Fibroblast of the aortic adventitia (primary cell): ENCODE measurements at regions not wholly inside any gene's neighbourhood (a gene's known extent, or its start where the extent isn't known, plus 50 kb on each side); places are given as distances from the start of the nearest gene placed in this dataset.

Experiments used
- DNase-seq: peaks from one replicate; pipeline ENCODE4 v3.0.0-alpha.2; 2010; ENCODE audit warnings: low read depth
- H3K4me3 ChIP-seq: 2 replicates; pipeline ENCODE4 v1.5.1; 2011; ENCODE audit warnings: low read depth, mild to moderate bottlenecking, control low read depth, low read length, moderate library complexity
- TF ChIP-seq, protein P1 (sequence below): IDR thresholded peaks from 2 replicates; pipeline ENCODE4 v1.5.1; 2011; ENCODE audit warnings: mild to moderate bottlenecking, low read length, control low read depth, inconsistent platforms; ENCODE audit not compliant: insufficient read depth

DNA sequence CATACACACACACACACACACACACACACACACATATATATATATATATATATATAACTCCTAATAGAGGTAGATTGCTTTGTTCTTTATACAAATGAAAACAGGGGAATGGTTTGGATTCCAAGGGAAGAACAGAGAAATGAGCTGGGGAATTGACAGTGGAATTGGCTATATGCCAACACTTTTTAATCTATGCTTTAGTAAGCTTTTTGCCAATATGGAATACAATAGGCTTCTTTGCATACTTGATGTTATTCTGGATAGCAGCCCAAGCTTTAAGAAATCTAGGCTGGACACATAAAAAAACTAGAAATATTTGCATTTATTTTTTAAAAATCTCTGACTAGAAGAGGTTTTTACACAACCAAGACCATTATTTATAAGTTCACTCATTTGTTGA lies 334.2 kb upstream of the MDFIC2 start:
- H3K4me3 ChIP-seq = no peak overlapping the region
- TF ChIP-seq, protein P1, sequence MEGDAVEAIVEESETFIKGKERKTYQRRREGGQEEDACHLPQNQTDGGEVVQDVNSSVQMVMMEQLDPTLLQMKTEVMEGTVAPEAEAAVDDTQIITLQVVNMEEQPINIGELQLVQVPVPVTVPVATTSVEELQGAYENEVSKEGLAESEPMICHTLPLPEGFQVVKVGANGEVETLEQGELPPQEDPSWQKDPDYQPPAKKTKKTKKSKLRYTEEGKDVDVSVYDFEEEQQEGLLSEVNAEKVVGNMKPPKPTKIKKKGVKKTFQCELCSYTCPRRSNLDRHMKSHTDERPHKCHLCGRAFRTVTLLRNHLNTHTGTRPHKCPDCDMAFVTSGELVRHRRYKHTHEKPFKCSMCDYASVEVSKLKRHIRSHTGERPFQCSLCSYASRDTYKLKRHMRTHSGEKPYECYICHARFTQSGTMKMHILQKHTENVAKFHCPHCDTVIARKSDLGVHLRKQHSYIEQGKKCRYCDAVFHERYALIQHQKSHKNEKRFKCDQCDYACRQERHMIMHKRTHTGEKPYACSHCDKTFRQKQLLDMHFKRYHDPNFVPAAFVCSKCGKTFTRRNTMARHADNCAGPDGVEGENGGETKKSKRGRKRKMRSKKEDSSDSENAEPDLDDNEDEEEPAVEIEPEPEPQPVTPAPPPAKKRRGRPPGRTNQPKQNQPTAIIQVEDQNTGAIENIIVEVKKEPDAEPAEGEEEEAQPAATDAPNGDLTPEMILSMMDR = no peak
- DNase-seq = peak; percentile 0

DNA sequence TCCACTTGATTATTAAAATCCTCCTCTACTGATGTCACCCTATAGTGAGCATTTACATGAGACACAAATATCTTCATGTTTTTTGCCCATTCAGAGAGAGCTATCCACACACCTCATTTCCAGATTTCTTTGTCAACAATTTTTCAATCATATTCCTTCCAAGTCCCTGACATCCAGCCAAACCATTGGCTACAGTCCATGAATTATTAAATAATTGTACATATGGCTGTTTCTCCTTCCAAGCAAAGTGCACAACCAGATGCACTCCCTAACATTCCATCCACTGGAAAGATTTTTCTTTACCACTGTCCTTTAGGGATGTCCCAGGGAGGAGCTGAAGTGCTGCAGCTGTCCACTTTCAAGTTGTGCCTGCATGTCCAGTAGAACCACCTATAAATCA lies 328.0 kb upstream of the MDFIC2 start:
- H3K4me3 ChIP-seq = no peak overlapping the region
- no peak for DNase-seq
- TF ChIP-seq, protein P1 = no peak

DNA sequence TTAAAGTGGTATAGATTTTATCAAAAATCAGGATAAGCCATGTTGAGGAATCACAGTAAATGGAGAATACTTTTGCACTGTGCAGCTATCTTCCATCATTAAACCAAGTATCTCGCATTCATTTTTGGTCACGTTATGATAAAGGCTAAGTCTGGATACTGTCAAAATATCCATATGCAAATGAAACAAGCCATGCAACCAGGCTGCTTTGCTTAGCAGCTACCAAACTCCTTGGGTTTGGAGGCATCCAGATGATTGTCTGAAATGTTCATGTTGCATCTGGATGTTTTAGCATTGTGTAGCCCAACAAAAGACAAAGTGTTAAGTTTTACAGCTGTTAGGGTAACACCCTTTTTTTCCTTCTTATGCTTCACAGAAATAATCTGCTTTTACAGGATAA lies 322.9 kb upstream of the MDFIC2 start:
- H3K4me3 ChIP-seq = no peak overlapping the region
- DNase-seq = no peak
- TF ChIP-seq, protein P1 = no peak

DNA sequence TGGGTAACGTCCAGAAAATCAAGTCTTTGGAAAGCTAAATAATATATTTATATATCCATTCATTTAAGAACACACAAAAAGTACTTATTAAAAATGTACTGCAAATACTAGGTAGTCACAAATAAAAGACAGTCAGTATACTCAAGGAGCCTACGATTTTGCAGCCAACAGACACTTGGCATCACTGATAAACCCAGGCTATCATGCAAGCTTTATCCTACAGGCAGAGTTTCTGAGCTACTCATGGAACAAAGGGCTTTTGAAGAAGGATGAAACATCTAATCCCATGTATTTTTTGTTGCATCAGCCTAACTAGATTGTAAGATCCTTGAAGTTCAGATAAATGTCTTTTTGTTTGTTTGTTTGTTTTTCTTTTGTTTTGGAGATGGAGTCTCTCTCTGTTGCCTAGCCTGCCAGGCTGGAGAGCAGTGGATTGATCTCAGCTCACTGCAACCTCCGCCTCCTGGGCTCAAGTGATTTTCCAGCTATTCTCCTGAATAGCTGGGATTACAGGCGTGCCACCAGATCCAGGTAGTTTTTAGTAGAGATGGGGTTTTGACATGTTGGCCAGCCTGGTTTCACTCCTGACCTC lies 319.4 kb upstream of the MDFIC2 start:
- H3K4me3 ChIP-seq = no peak overlapping the region
- DNase-seq = no peak
- TF ChIP-seq, protein P1 = no peak

DNA sequence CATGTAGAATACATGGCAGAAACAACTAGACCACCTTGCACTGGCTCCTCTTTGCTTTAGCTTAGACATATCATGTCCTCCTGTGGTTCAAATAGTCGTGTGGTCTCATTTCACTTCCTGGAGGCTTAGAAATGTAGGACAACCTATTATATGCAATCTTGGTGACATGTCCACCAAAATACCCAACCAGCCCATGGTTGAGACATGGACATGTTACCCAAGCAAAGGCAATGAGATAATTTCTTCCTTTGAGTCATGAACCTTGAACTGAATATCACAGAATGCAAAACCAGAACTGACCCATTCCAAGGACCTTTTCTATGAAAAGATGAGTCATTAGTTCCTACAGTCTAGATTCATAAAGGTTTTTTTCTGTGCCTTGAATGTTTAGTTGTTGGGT lies 309.0 kb upstream of the MDFIC2 start:
- DNase-seq = no peak
- TF ChIP-seq, protein P1 = no peak
- H3K4me3 ChIP-seq = no peak overlapping the region

DNA sequence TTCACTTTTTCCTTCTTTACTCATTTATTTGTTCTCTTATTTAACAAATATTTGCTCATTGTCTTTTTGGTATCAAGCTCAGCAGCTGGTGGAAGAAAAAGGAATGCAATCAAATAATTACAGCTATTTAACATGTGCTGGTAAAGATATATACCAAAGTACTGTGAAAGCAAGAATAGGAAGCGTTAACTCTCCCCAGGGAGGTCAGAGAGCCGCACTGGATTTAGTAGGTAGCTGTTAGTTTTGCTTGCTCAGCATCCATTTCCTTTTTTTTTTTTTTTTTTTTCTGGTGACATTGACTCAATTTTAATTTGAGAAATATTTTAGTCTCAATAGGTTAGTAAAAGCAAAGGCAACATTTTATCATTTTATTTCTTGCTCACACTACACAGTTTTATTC lies 308.5 kb upstream of the MDFIC2 start:
- DNase-seq = no peak
- TF ChIP-seq, protein P1 = no peak
- no peak overlapping the region for H3K4me3 ChIP-seq

DNA sequence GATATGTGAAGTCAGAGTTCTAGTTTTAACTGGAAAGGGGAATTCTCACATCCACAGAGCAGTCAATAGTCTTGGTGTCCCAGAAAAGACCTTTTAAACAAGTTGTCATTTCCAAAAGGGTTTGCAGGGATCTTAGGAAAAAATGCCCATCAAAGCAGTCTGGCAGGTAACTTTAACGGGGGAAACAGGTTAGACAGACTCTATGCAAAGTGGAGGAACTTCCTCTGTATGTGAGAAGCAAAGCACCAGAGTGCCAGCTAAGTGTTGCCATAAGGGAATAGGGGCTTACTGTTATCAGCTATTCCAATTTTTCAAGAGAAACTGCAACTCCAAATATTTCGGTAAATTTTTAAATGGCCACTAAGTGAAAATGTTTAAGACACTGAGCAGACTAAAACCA lies 307.9 kb upstream of the MDFIC2 start:
- no peak overlapping the region for H3K4me3 ChIP-seq
- TF ChIP-seq, protein P1 = no peak
- no peak for DNase-seq
